Epithelial cell of esophagus (primary cell): ENCODE measurements at regions not wholly inside any gene's neighbourhood (a gene's known extent, or its start where the extent isn't known, plus 50 kb on each side); places are given as distances from the start of the nearest gene placed in this dataset.

ENCODE experiments used
- DNase-seq: peaks from one replicate; pipeline ENCODE4 v3.0.0; 2010; ENCODE audit warnings: low read depth
- H3K4me3 ChIP-seq: 2 replicates; pipeline ENCODE4 v1.5.1; 2011; ENCODE audit warnings: mild to moderate bottlenecking, low read length, control low read depth
- CTCF ChIP-seq: IDR thresholded peaks from 2 replicates; pipeline ENCODE4 v1.5.1; 2011; ENCODE audit warnings: low read depth, mild to moderate bottlenecking, low read length, control low read depth, inconsistent platforms; ENCODE audit not compliant: insufficient read depth; ENCODE audit errors: missing control alignments

GRCh38 chr7:46451846-46452245, 530.8 kb upstream of the IGFBP3 start:
- no peak overlapping the region for H3K4me3 ChIP-seq
- DNase-seq: no peak
- TF ChIP-seq CTCF: no peak

GRCh38 chr7:46450886-46451285, 529.8 kb upstream of the IGFBP3 start:
- no peak for DNase-seq
- no peak for TF ChIP-seq CTCF
- no peak overlapping the region for H3K4me3 ChIP-seq

GRCh38 chr7:46450425-46450824, 529.4 kb upstream of the IGFBP3 start:
- no peak for TF ChIP-seq CTCF
- no peak overlapping the region for H3K4me3 ChIP-seq
- no peak for DNase-seq

GRCh38 chr7:46449743-46450142, 528.7 kb upstream of the IGFBP3 start:
- TF ChIP-seq CTCF: no peak
- DNase-seq: peak; percentile 33

GRCh38 chr7:46448478-46448877, 527.4 kb upstream of the IGFBP3 start:
- TF ChIP-seq CTCF: no peak
- H3K4me3 ChIP-seq: no peak overlapping the region
- no peak for DNase-seq

More at GRCh38 chr7:46449743-46450142, 528.7 kb upstream of the IGFBP3 start:
- no peak overlapping the region for H3K4me3 ChIP-seq

- no peak for TF ChIP-seq CTCF
Observed at GRCh38 chr7:46446151-46446550, 525.1 kb upstream of the IGFBP3 start.

GRCh38 chr7:46444256-46444655, 523.2 kb upstream of the IGFBP3 start:
- H3K4me3 ChIP-seq: no peak overlapping the region
- peak; percentile 33 for DNase-seq
- no peak for TF ChIP-seq CTCF

More at GRCh38 chr7:46446151-46446550, 525.1 kb upstream of the IGFBP3 start:
- no peak for DNase-seq
- no peak overlapping the region for H3K4me3 ChIP-seq
